DOHH2 (cell line): ENCODE measurements at regions not wholly inside any gene's neighbourhood (a gene's known extent, or its start where the extent isn't known, plus 50 kb on each side); places are given as distances from the start of the nearest gene placed in this dataset.

Experiments
- EZH2phosphoT487 ChIP-seq: fragments of 200-600 bp; sonication (generic); IDR thresholded peaks from 2 replicates; pipeline ENCODE4 v1.6.1; 2017; ENCODE audit warnings: borderline replicate concordance, mild to moderate bottlenecking, antibody characterized with exemption, low read length, moderate library complexity, mixed read lengths
- TF ChIP-seq, protein P1 (sequence below): fragments of 200-600 bp; sonication (generic); IDR thresholded peaks from one replicate; pipeline ENCODE4 v1.5.1; 2014; ENCODE audit warnings: antibody characterized with exemption, mild to moderate bottlenecking, low read depth, low read length; ENCODE audit not compliant: poor library complexity, severe bottlenecking

- TF ChIP-seq, protein P1, sequence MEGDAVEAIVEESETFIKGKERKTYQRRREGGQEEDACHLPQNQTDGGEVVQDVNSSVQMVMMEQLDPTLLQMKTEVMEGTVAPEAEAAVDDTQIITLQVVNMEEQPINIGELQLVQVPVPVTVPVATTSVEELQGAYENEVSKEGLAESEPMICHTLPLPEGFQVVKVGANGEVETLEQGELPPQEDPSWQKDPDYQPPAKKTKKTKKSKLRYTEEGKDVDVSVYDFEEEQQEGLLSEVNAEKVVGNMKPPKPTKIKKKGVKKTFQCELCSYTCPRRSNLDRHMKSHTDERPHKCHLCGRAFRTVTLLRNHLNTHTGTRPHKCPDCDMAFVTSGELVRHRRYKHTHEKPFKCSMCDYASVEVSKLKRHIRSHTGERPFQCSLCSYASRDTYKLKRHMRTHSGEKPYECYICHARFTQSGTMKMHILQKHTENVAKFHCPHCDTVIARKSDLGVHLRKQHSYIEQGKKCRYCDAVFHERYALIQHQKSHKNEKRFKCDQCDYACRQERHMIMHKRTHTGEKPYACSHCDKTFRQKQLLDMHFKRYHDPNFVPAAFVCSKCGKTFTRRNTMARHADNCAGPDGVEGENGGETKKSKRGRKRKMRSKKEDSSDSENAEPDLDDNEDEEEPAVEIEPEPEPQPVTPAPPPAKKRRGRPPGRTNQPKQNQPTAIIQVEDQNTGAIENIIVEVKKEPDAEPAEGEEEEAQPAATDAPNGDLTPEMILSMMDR = no peak
- TF ChIP-seq EZH2phosphoT487 = no peak
Observed at GRCh38 chrX:40928076-40928475, 157.2 kb upstream of the USP9X start.
